COLO829 (cell line): ENCODE measurements at regions not wholly inside any gene's neighbourhood (a gene's known extent, or its start where the extent isn't known, plus 50 kb on each side); places are given as distances from the start of the nearest gene placed in this dataset.
"Not testable (repeated sequence)": the region's sequence is repeated elsewhere in the genome, so short reads cannot be mapped to it uniquely, and the experiment has no call there.

ENCODE experiments used
- DNase-seq: peaks from one replicate; pipeline ENCODE4 v3.0.0; 2012; ENCODE audit warnings: low spot score

- DNase-seq = no peak
These were observed 815.8 kb downstream of the TRIML1 start for GRCh38 chr4:188955066-188955465.

GRCh38 chr4:188956566-188956965 is 817.3 kb downstream of the TRIML1 start:
- DNase-seq = no peak

GRCh38 chr4:188958346-188958745 is 819.1 kb downstream of the TRIML1 start:
- DNase-seq = no peak

GRCh38 chr4:188959424-188959823 is 820.2 kb downstream of the TRIML1 start:
- DNase-seq = no peak

- no peak for DNase-seq
These were observed 821.3 kb downstream of the TRIML1 start for GRCh38 chr4:188960411-188961093.

GRCh38 chr4:188971125-188971524 is 831.9 kb downstream of the TRIML1 start:
- peak; percentile 21 for DNase-seq

GRCh38 chr4:188975271-188975670 is 836.0 kb downstream of the TRIML1 start:
- no peak for DNase-seq

GRCh38 chr4:188976644-188977115 is 837.4 kb downstream of the TRIML1 start:
- DNase-seq = peak; percentile 27

GRCh38 chr4:188977232-188977631 is 838.0 kb downstream of the TRIML1 start:
- DNase-seq = not testable (repeated sequence)

- DNase-seq = no peak
These were observed 845.3 kb downstream of the TRIML1 start for GRCh38 chr4:188984518-188984917.

GRCh38 chr4:188986271-188986689 is 847.0 kb downstream of the TRIML1 start:
- no peak for DNase-seq

- DNase-seq = no peak
These were observed 847.8 kb downstream of the TRIML1 start for GRCh38 chr4:188987011-188987410.

GRCh38 chr4:188988131-188988530 is 848.9 kb downstream of the TRIML1 start:
- no peak for DNase-seq

GRCh38 chr4:188989371-188989770 is 850.1 kb downstream of the TRIML1 start:
- DNase-seq = no peak

- no peak for DNase-seq
These were observed 853.5 kb downstream of the TRIML1 start for GRCh38 chr4:188992706-188993105.

- no peak for DNase-seq
These were observed 854.6 kb downstream of the TRIML1 start for GRCh38 chr4:188993871-188994270.

GRCh38 chr4:189001283-189001970 is 862.2 kb downstream of the TRIML1 start:
- no peak for DNase-seq

- no peak for DNase-seq
These were observed 862.8 kb downstream of the TRIML1 start for GRCh38 chr4:189001971-189002450.

- no peak for DNase-seq
These were observed 863.2 kb downstream of the TRIML1 start for GRCh38 chr4:189002475-189002874.

GRCh38 chr4:189010452-189011217 is 871.4 kb downstream of the TRIML1 start:
- not testable (repeated sequence) for DNase-seq

GRCh38 chr4:189021831-189022230 is 882.6 kb downstream of the TRIML1 start:
- no peak for DNase-seq

- no peak for DNase-seq
These were observed 883.3 kb downstream of the TRIML1 start for GRCh38 chr4:189022440-189023035.
